SK-N-SH (cell line): ENCODE measurements at regions not wholly inside any gene's neighbourhood (a gene's known extent, or its start where the extent isn't known, plus 50 kb on each side); places are given as distances from the start of the nearest gene placed in this dataset.

Experiments used
- CTCF ChIA-PET: fragments of 300-600, 350-600 bp; formaldehyde crosslinking; extraction: SDS; loops from one replicate; lab custom pipeline; 2021; lab: Yijun Ruan, JAX
- POLR2A ChIA-PET: fragments of 350-600 bp; sonication (Branson Sonifier 250); formaldehyde crosslinking; extraction: SDS; loops from one replicate; lab custom pipeline; 2020; ENCODE audit warnings: antibody characterized with exemption, inconsistent platforms; lab: Yijun Ruan, JAX
- DNase-seq: peaks from one replicate; pipeline ENCODE4 v3.0.0; 2012
- H2AFZ ChIP-seq: fragments of 200-600 bp; sonication (generic); 2 replicates; pipeline ENCODE4 v1.8.1; 2016; ENCODE audit warnings: antibody characterized with exemption, mild to moderate bottlenecking, low read depth
- H3F3A ChIP-seq: fragments of 200-600 bp; sonication (generic); replicated peaks from 2 replicates; pipeline ENCODE3; 2016; ENCODE audit warnings: antibody characterized with exemption, mild to moderate bottlenecking; ENCODE audit not compliant: insufficient read depth
- H3K27ac ChIP-seq, 2 experiments: fragments of 200-500 bp in 1 of 2; fragments of 200-600 bp in 1 of 2; sonication (Bioruptor generic) in 1 of 2; sonication (generic), shearing (Covaris generic) in 1 of 2; 2 replicates each; pipeline versions ENCODE4 v1.5.1 to v1.6.1; 2014 to 2016; ENCODE audit warnings: low read depth in 2 of 2, inconsistent platforms in 1 of 2, low read length in 1 of 2, mild to moderate bottlenecking in 1 of 2, mixed read lengths in 1 of 2
- H3K27me3 ChIP-seq: fragments of 200-600 bp; sonication (generic), shearing (Covaris generic); 2 replicates; pipeline ENCODE4 v1.6.1; 2016; ENCODE audit warnings: mixed run types; ENCODE audit not compliant: insufficient read depth
- H3K36me3 ChIP-seq, 2 experiments: fragments of 200-500 bp in 1 of 2; fragments of 200-600 bp in 1 of 2; sonication (Bioruptor generic) in 1 of 2; sonication (generic) in 1 of 2; replicated peaks in 1 of 2; 2 replicates each; pipeline versions ENCODE3 to v1.5.1; 2014 to 2016; ENCODE audit warnings: low read length in 1 of 2, mild to moderate bottlenecking in 1 of 2; ENCODE audit not compliant: insufficient read depth in 2 of 2, control insufficient read depth in 1 of 2
- H3K4me1 ChIP-seq, 2 experiments: fragments of 200-500 bp in 1 of 2; fragments of 200-600 bp in 1 of 2; sonication (Bioruptor generic) in 1 of 2; sonication (generic), shearing (Covaris generic) in 1 of 2; 2 replicates each; pipeline versions ENCODE4 v1.5.1 to v1.6.1; 2014 to 2016; ENCODE audit warnings: low read depth in 1 of 2, low read length in 1 of 2, mixed run types in 1 of 2; ENCODE audit not compliant: insufficient read depth in 2 of 2, control insufficient read depth in 1 of 2
- H3K4me2 ChIP-seq: fragments of 200-600 bp; sonication (generic), shearing (Covaris generic); 2 replicates; pipeline ENCODE4 v1.6.1; 2017; ENCODE audit warnings: mixed run types
- H3K4me3 ChIP-seq, 2 experiments: fragments of 200-500 bp in 1 of 2; fragments of 200-600 bp in 1 of 2; sonication (Bioruptor generic) in 1 of 2; sonication (generic), shearing (Covaris generic) in 1 of 2; 2 replicates each; pipeline versions ENCODE4 v1.5.1 to v1.8.1; 2014 to 2016; ENCODE audit warnings: low read depth in 2 of 2, inconsistent platforms in 1 of 2, low read length in 1 of 2, mild to moderate bottlenecking in 1 of 2, mixed read lengths in 1 of 2, moderate library complexity in 1 of 2
- H3K79me2 ChIP-seq: fragments of 200-600 bp; sonication (generic); 2 replicates; pipeline ENCODE4 v1.8.1; 2017; ENCODE audit warnings: mild to moderate bottlenecking; ENCODE audit not compliant: insufficient read depth
- H3K9ac ChIP-seq: fragments of 200-600 bp; sonication (generic); 2 replicates; pipeline ENCODE4 v1.6.1; 2017; ENCODE audit warnings: mixed run types
- H3K9me2 ChIP-seq: fragments of 200-600 bp; sonication (generic); 2 replicates; pipeline ENCODE4 v1.6.1; 2017; ENCODE audit warnings: mixed run types
- H3K9me3 ChIP-seq: fragments of 200-600 bp; sonication (generic); 2 replicates; pipeline ENCODE4 v1.6.1; 2017; ENCODE audit warnings: mixed run types, mild to moderate bottlenecking, moderate library complexity
- H4K20me1 ChIP-seq: fragments of 200-600 bp; sonication (generic); 2 replicates; pipeline ENCODE4 v1.6.1; 2017; ENCODE audit warnings: mild to moderate bottlenecking, mixed run types; ENCODE audit not compliant: insufficient read depth
- CHD2 ChIP-seq: fragments of 150-350 bp; IDR thresholded peaks from 2 replicates; pipeline ENCODE4 v1.6.1; 2018; ENCODE audit warnings: low read length; ENCODE audit not compliant: partially characterized antibody
- EP300 ChIP-seq, 2 experiments: IDR thresholded peaks; 2 replicates each; pipeline versions ENCODE4 v1.4.0 to v1.6.1; 2012; ENCODE audit warnings: borderline replicate concordance in 1 of 2, low read depth in 1 of 2, low read length in 1 of 2
- FOSL2 ChIP-seq: IDR thresholded peaks from 2 replicates; pipeline ENCODE4 v1.4.0; 2012; ENCODE audit warnings: low read depth, mild to moderate bottlenecking, moderate library complexity, borderline replicate concordance
- FOXM1 ChIP-seq: IDR thresholded peaks from 2 replicates; pipeline ENCODE4 v1.4.0; 2012; ENCODE audit warnings: low read depth, mild to moderate bottlenecking
- GATA2 ChIP-seq: sonication (generic); formaldehyde crosslinking; IDR thresholded peaks from 2 replicates; pipeline ENCODE4 v1.5.0; 2020; ENCODE audit warnings: mild to moderate bottlenecking, missing genetic modification reagents
- MAX ChIP-seq: IDR thresholded peaks from 2 replicates; pipeline ENCODE4 v1.4.0; 2012; ENCODE audit warnings: low read depth
- MXI1 ChIP-seq: IDR thresholded peaks from 2 replicates; pipeline ENCODE4 v1.6.1; 2012; ENCODE audit warnings: mild to moderate bottlenecking, low read depth, low read length, improper control_type of control experiment
- PBX3 ChIP-seq: IDR thresholded peaks from 2 replicates; pipeline ENCODE4; 2012
- POLR2AphosphoS5 ChIP-seq: IDR thresholded peaks from 2 replicates; pipeline ENCODE4 v1.6.1; 2012; ENCODE audit warnings: low read depth, low read length
- RAD21 ChIP-seq: IDR thresholded peaks from 2 replicates; pipeline ENCODE4 v1.6.1; 2012; ENCODE audit warnings: mild to moderate bottlenecking, low read length
- RCOR1 ChIP-seq: fragments of 150-350 bp; IDR thresholded peaks from 2 replicates; pipeline ENCODE4 v1.6.1; 2017; ENCODE audit warnings: antibody characterized with exemption, low read length
- TAF1 ChIP-seq: IDR thresholded peaks from 2 replicates; pipeline ENCODE4 v1.6.1; 2012; ENCODE audit warnings: low read depth, mild to moderate bottlenecking, low read length, moderate library complexity, borderline replicate concordance
- TCF12 ChIP-seq: IDR thresholded peaks from 2 replicates; pipeline ENCODE4 v1.4.0; 2012
- WGBS: methylation state at CpG from one replicate; pipeline ENCODE4 v1.1.6; 2017; ENCODE audit warnings: low lambda C conversion rate; 5-methylcytosine and 5-hydroxymethylcytosine counted together
- TF ChIP-seq, protein P1 (sequence below): IDR thresholded peaks from 2 replicates; pipeline ENCODE4 v1.4.0; 2012; ENCODE audit warnings: low read depth, borderline replicate concordance

- Histone ChIP-seq H3K79me2 (no peaks in the 10 kb centered on the region), H3K9me3 (no peaks in the 10 kb centered on the region), H3K9me2 (no peaks in the 10 kb centered on the region), H3K4me2 (no peak overlapping the region), H3F3A (no peaks in the 10 kb centered on the region), H2AFZ (no peak overlapping the region), H3K36me3 (no peaks in the 10 kb centered on the region), H3K9ac (no peak overlapping the region), H3K27ac (no peak overlapping the region), H3K27me3 (no peaks in the 10 kb centered on the region; the same call in 1 of the 2 replicates), H3K4me1 (no peaks in the 10 kb centered on the region), H4K20me1 (no peaks in the 10 kb centered on the region), H3K4me3 (no peak overlapping the region)
- TF ChIP-seq PBX3 (no peak), RAD21 (no peak), POLR2AphosphoS5 (no peak), FOSL2 (no peak), TCF12 (no peak), CHD2 (no peak), TAF1 (no peak), MXI1 (no peak)
- TF ChIP-seq, protein P1, sequence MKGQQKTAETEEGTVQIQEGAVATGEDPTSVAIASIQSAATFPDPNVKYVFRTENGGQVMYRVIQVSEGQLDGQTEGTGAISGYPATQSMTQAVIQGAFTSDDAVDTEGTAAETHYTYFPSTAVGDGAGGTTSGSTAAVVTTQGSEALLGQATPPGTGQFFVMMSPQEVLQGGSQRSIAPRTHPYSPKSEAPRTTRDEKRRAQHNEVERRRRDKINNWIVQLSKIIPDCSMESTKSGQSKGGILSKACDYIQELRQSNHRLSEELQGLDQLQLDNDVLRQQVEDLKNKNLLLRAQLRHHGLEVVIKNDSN, result no peak
- ChIA-PET CTCF (no interaction called here), POLR2A (no interaction called here)
- 8% methylated on average over 6 of the region's 7 CpGs for WGBS
- no peak for DNase-seq
These were observed 453.9 kb downstream of the GPAT3 start for GRCh38 chr4:83989835-83990234.

DNA sequence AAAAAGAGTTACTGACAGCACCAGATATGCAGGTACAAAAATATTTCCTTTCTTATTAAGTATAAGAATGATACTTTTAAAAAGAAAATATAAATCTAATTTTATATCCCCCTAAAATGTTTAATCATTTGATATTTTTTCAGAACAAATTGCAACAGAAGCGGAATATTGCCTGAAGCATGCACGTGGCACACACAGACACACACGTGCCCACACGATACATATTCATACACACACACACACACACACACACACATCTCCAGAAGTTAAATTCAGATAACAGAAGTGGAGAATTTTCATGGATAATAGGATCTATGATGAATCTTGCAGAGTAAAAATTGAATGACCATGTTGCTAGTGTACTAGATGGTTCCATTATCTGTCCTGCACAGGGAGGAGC, 445.2 kb downstream of the GPAT3 start:
- WGBS, result 11% methylated on average over 4 of the region's 4 CpGs
- POLR2A ChIA-PET, result no interaction called here
- no peak for TF ChIP-seq TAF1
- TF ChIP-seq MAX, result no peak
- TF ChIP-seq, all 33 proteins: peak for 0

DNA sequence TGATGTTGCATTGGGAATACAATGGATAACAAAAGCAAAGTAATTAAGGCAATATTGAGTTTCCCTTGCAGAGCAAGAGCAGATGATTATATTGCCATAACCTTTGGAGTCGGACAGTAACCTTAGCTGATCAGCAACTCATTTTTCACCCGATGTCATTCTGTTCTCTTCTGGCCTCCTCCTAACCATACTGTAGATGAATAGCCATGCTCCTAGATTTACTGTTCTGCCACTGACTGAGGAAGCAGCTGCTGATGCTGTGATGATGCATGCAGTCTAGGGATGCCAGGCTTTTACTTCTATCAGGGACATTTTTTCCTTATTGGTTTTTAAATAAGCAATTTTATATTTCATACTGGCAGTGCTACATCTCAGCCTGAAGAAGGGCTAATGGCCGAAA, 443.9 kb downstream of the GPAT3 start:
- POLR2A ChIA-PET, result no interaction called here
- H3K4me3 ChIP-seq, result no peak overlapping the region
- no peaks in the 10 kb centered on the region for H3F3A ChIP-seq
- H4K20me1 ChIP-seq, result no peaks in the 10 kb centered on the region
- H3K9me2 ChIP-seq, result no peaks in the 10 kb centered on the region
- H3K4me1 ChIP-seq, result no peaks in the 10 kb centered on the region
- H2AFZ ChIP-seq, result no peak overlapping the region
- H3K9ac ChIP-seq, result no peak overlapping the region
- no peak overlapping the region for H3K4me2 ChIP-seq
- H3K27ac ChIP-seq, result no peak overlapping the region
- H3K36me3 ChIP-seq, result no peaks in the 10 kb centered on the region
- TF ChIP-seq TCF12 (no peak), POLR2AphosphoS5 (no peak), RCOR1 (no peak), GATA2 (CRISPR knock-in tag) (no peak), FOXM1 (no peak), EP300 (IDR thresholded peaks at IDR 0.05; ENCODE audit: borderline replicate concordance in 1 of 2, low read depth in 1 of 2, low read length in 1 of 2) (no peak)
- CTCF ChIA-PET, result no interaction called here
- 34% methylated on average over 3 of the region's 3 CpGs for WGBS
- H3K79me2 ChIP-seq, result no peaks in the 10 kb centered on the region
- H3K27me3 ChIP-seq, result no peaks in the 10 kb centered on the region; the same call in 1 of the 2 replicates
- H3K9me3 ChIP-seq, result no peaks in the 10 kb centered on the region
- no peak for DNase-seq

More for the DNA sequence above, 445.2 kb downstream of the GPAT3 start:
- Histone ChIP-seq H3K4me2 (no peak overlapping the region), H3K27ac (no peak overlapping the region), H2AFZ (no peak overlapping the region), H3K79me2 (no peaks in the 10 kb centered on the region), H3K36me3 (no peaks in the 10 kb centered on the region), H3K27me3 (no peaks in the 10 kb centered on the region; the same call in 1 of the 2 replicates), H3K9ac (no peak overlapping the region), H3K4me1 (no peaks in the 10 kb centered on the region), H4K20me1 (no peaks in the 10 kb centered on the region), H3K9me2 (no peaks in the 10 kb centered on the region), H3K4me3 (no peak overlapping the region), H3K9me3 (no peaks in the 10 kb centered on the region), H3F3A (no peaks in the 10 kb centered on the region)
- no peak for DNase-seq
- CTCF ChIA-PET, result no interaction called here
